ENCODE measurements at regions not wholly inside any gene's neighbourhood (a gene's known extent, or its start where the extent isn't known, plus 50 kb on each side); places are given as distances from the start of the nearest gene placed in this dataset.

DNA sequence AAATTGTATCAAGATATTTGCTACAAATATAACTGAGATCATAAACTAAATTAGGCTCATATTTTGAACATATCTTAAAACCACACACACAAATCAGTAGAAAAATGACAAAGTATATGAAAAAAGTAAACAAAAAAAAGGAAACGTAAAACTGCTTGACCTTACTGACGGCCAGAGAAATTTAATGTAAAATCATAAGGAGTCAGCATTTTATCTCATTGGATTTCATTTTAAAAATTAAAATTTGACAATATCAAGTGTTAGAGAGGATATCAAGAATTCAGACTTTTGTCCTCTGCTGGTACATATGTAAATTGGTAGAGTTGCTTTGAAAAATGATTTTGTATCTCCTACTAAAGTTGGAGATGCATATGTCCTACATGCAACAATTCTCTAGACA is 209.2 kb upstream of the ZC3H15 start:
- TF ChIP-seq, protein P1, sequence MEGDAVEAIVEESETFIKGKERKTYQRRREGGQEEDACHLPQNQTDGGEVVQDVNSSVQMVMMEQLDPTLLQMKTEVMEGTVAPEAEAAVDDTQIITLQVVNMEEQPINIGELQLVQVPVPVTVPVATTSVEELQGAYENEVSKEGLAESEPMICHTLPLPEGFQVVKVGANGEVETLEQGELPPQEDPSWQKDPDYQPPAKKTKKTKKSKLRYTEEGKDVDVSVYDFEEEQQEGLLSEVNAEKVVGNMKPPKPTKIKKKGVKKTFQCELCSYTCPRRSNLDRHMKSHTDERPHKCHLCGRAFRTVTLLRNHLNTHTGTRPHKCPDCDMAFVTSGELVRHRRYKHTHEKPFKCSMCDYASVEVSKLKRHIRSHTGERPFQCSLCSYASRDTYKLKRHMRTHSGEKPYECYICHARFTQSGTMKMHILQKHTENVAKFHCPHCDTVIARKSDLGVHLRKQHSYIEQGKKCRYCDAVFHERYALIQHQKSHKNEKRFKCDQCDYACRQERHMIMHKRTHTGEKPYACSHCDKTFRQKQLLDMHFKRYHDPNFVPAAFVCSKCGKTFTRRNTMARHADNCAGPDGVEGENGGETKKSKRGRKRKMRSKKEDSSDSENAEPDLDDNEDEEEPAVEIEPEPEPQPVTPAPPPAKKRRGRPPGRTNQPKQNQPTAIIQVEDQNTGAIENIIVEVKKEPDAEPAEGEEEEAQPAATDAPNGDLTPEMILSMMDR (IDR thresholded peaks at IDR 0.05), result no peak
- TF ChIP-seq POLR2A (IDR thresholded peaks at IDR 0.05), result no peak
